Heart left ventricle (tissue), 16 donors: ENCODE measurements at regions not wholly inside any gene's neighbourhood (a gene's known extent, or its start where the extent isn't known, plus 50 kb on each side); places are given as distances from the start of the nearest gene placed in this dataset.

ENCODE experiments used
- ATAC-seq, 4 donors: fragments of 200-7000 bp; cut with Tn5 transposase; one replicate each; pipeline ENCODE4 v1.9.1; 2020 to 2022; ENCODE audit warnings: moderate library complexity in 4 of 4, mild to moderate bottlenecking in 3 of 4, moderate number of reproducible peaks in 1 of 4
- DNase-seq, 5 donors: peaks; one replicate each; pipeline ENCODE4 v3.0.0-alpha.2; 2020
- H3K27ac ChIP-seq, 12 donors: fragments of 200-600 bp; sonication (generic) in 4 of 12; one replicate each; pipeline versions ENCODE4 v1.5.0 to v1.8.0; 2016 to 2022; ENCODE audit warnings: mild to moderate bottlenecking in 2 of 12
- H3K27me3 ChIP-seq, 9 donors: fragments of 200-600 bp; sonication (generic) in 2 of 9; one replicate each; pipeline versions ENCODE4 v1.5.1 to v1.8.0; 2016 to 2022; ENCODE audit warnings: mild to moderate bottlenecking in 3 of 9
- H3K36me3 ChIP-seq, 9 donors: fragments of 200-600 bp; sonication (generic) in 2 of 9; one replicate each; pipeline versions ENCODE4 v1.5.0 to v1.8.0; 2018 to 2022; ENCODE audit warnings: mild to moderate bottlenecking in 2 of 9
- H3K4me1 ChIP-seq, 12 donors: fragments of 200-600 bp; sonication (generic) in 4 of 12; one replicate each; pipeline versions ENCODE4 v1.5.0 to v1.8.0; 2016 to 2022; ENCODE audit warnings: mild to moderate bottlenecking in 3 of 12
- H3K4me3 ChIP-seq, 12 donors: fragments of 200-600 bp; sonication (generic) in 4 of 12; one replicate each; pipeline versions ENCODE4 v1.5.0 to v1.8.0; 2017 to 2022; ENCODE audit warnings: mild to moderate bottlenecking in 9 of 12, moderate library complexity in 4 of 12
- H3K9me3 ChIP-seq, 12 donors: fragments of 200-600 bp; sonication (generic) in 4 of 12; one replicate each; pipeline versions ENCODE4 v1.5.0 to v1.8.0; 2016 to 2022; ENCODE audit warnings: mild to moderate bottlenecking in 1 of 12
- POLR2A ChIP-seq, 2 donors: fragments of 450-650 bp; IDR thresholded peaks; one replicate each; pipeline ENCODE4 v1.6.1; 2017; ENCODE audit warnings: antibody characterized with exemption in 2 of 2, mild to moderate bottlenecking in 2 of 2, moderate library complexity in 2 of 2
- WGBS, 4 donors: extraction: QIAGEN DNeasy Blood & Tissue Kit in 2 of 4; methylation state at CpG; one replicate each; pipeline versions ENCODE4 v1.1.5 to v1.1.7; 2013 to 2018; 5-methylcytosine and 5-hydroxymethylcytosine counted together
- intact Hi-C, 10 donors: fragments of 100-400 bp; cut with DNase I; formaldehyde crosslinking; loops; one replicate each; pipeline versions ENCODE4 v1.11.1 to v1.14.2; 2022
- TF ChIP-seq, protein P1 (sequence below), 12 donors: fragments of 200-600 bp; sonication (generic) in 4 of 12; IDR thresholded peaks; one replicate each; pipeline versions ENCODE4 v1.5.0 to v1.8.0; 2018 to 2022; ENCODE audit warnings: antibody characterized with exemption in 12 of 12, mild to moderate bottlenecking in 5 of 12
- donor health status: ischemic (EF 13 %, LVEDD 7.1; RV severe dilation, severe dysfunction).
- donor health status: healthy with polysubstance abuse.
- donor health status: DM: no; HTN: yes; CAD: no.
- donor health status: DM: no; HTN: no; CAD: no.
- donor health status: ischemic (EF 25% LVEDD 6.9; RV normal size, moderate dysfunction).
- donor health status: ischemic (EF 25% LVEDD 5.7; RV mildly dilated, moderate dysfunction).
- donor health status: healthy.
- donor health status: DM: yes; HTN: yes; CAD: no.
- donor health status: ischemic (EF 35%, LVEDD 5.7; RV mildly dilated, moderate dysfunction).
- donor health status: nonischemic (EF 11% LVEDD 7.7; RV severe dilation, severe dysfunction).
- donor health status: DM: yes; HTN: yes; CAD: no.
- donor health status: PGD.
- donor health status: ischemic (EF 29% LVEDD 5.4; RV normal size, mild dysfunction).
- donor health status: nonischemic (EF 23%, LVEDD 6.1; RV moderate dilation, normal function).

- Histone ChIP-seq H3K36me3 (no peaks in the 10 kb centered on the region), H3K4me1 (no peaks in the 10 kb centered on the region), H3K27me3 (no peaks in the 10 kb centered on the region), H3K4me3 (no peak overlapping the region), H3K9me3 (peaks cover 0 to 15% (median 3%) of the 10 kb centered on the region in 12 donors), H3K27ac (no peak overlapping the region)
- no peak for TF ChIP-seq POLR2A (IDR thresholded peaks at IDR 0.05)
- TF ChIP-seq, protein P1, sequence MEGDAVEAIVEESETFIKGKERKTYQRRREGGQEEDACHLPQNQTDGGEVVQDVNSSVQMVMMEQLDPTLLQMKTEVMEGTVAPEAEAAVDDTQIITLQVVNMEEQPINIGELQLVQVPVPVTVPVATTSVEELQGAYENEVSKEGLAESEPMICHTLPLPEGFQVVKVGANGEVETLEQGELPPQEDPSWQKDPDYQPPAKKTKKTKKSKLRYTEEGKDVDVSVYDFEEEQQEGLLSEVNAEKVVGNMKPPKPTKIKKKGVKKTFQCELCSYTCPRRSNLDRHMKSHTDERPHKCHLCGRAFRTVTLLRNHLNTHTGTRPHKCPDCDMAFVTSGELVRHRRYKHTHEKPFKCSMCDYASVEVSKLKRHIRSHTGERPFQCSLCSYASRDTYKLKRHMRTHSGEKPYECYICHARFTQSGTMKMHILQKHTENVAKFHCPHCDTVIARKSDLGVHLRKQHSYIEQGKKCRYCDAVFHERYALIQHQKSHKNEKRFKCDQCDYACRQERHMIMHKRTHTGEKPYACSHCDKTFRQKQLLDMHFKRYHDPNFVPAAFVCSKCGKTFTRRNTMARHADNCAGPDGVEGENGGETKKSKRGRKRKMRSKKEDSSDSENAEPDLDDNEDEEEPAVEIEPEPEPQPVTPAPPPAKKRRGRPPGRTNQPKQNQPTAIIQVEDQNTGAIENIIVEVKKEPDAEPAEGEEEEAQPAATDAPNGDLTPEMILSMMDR (IDR thresholded peaks at IDR 0.05), result no peak
- intact Hi-C loops, result no loop called here
- ATAC-seq (no peak), DNase-seq (no peak)
- WGBS, 4 donors, result 75 to 82% (median 78%) methylated on average over 1 of the region's 1 CpG
Observed at GRCh38 chr3:144182501-144182900, 210.9 kb downstream of the DIPK2A start.

DNA sequence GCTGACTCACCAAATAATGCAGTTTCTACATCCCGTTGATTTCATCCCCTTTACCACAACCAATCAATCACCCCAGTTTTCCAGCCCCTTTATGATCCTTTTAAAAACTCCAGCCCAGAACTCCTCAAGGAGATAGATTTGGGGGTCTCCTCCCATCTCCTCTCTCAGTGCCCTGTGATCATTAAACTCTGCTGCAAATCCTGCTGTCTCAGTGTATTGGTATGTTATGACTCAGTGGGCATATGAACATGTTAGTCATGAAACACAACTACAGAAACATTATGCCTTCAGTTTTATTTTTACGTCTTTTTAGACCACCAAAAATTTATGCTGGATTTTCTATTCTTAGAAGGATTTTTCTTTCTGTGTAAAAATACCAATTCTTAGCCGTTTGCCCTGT lies 213.7 kb downstream of the DIPK2A start:
- H3K27ac ChIP-seq, result no peak overlapping the region
- no peaks in the 10 kb centered on the region for H3K36me3 ChIP-seq
- 90 to 93% (median 91%) methylated on average over 3 of the region's 3 CpGs for WGBS, 4 donors
- H3K27me3 ChIP-seq, result no peaks in the 10 kb centered on the region
- DNase-seq, result no peak
- no peaks in the 10 kb centered on the region for H3K4me1 ChIP-seq
- H3K4me3 ChIP-seq, result no peak overlapping the region
- no peak for ATAC-seq
- intact Hi-C loops, result no loop called here
- peaks cover 0 to 15% (median 3%) of the 10 kb centered on the region in 12 donors for H3K9me3 ChIP-seq
- TF ChIP-seq, protein P1 (IDR thresholded peaks at IDR 0.05), result no peak
- no peak for TF ChIP-seq POLR2A (IDR thresholded peaks at IDR 0.05)

DNA sequence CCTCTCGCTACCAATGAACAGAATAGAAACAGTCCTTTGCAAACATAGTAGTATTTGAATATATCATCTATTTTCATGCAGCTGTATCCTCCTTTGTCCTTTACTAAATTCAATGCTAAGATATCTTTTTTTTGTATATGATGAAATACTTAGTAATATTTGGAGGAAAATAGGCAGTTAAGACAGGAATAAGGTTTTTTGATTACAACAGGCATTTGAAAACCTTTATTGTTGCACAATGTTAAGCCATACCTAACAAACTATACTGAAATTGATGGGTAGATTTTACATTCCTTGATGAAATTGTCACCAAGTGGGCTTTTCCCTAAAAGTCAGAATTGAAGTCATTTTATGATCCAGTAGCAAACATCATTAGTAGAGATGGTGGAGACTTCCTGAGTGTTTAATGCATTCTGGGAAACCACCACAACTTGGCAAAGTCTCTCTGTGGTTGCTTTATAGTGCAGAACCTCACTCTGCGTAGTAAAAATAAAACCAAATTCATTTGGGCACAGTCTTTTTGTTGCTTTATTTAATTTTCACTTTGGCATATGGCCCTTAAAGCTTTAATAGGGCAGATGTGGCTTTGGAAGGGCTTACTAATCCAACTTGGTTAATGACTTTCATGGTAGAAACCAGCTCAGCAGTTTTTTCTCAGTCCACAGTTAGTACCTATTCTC lies 216.0 kb downstream of the DIPK2A start:
- Histone ChIP-seq H3K36me3 (no peaks in the 10 kb centered on the region), H3K27me3 (no peaks in the 10 kb centered on the region), H3K27ac (no peak overlapping the region), H3K4me1 (no peaks in the 10 kb centered on the region), H3K9me3 (peaks cover 0 to 22% (median 3%) of the 10 kb centered on the region in 12 donors), H3K4me3 (no peak overlapping the region)
- no peak for DNase-seq
- ATAC-seq, result no peak
- intact Hi-C loops, result no loop called here
- TF ChIP-seq, protein P1 (IDR thresholded peaks at IDR 0.05), result no peak
- TF ChIP-seq POLR2A (IDR thresholded peaks at IDR 0.05), result no peak
- WGBS, 4 donors, result 80 to 91% (median 86%) methylated on average over 2 of the region's 2 CpGs

DNA sequence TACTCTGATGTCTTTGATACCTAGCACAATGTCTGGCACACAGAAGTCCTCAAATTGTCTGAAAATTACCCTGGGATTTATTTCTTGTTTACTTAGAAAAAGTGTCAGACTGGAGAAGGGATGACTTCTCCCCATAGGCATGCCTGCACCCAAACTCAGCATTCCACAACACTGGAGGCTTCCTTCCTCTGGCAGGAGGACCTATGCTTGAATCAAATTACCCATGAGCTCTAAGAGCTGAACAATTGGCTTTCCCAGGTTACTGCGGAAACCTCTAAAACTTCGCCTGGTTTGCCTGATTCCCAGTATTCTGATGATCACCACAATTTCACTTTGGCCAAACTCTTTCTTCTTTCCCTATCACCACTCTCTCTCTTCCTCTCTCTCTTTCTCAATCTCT lies 217.4 kb downstream of the DIPK2A start:
- no peaks in the 10 kb centered on the region for H3K36me3 ChIP-seq
- intact Hi-C loops, result no loop called here

More for the DNA sequence above, 217.4 kb downstream of the DIPK2A start:
- no peak overlapping the region for H3K4me3 ChIP-seq
- TF ChIP-seq POLR2A (IDR thresholded peaks at IDR 0.05), result no peak
- TF ChIP-seq, protein P1 (IDR thresholded peaks at IDR 0.05), result no peak
- no peak for DNase-seq
- H3K9me3 ChIP-seq, result peaks cover 0 to 33% (median 4%) of the 10 kb centered on the region in 12 donors
- ATAC-seq, result no peak
- 87 to 96% (median 94%) methylated on average over 2 of the region's 2 CpGs for WGBS, 4 donors
- H3K4me1 ChIP-seq, result no peaks in the 10 kb centered on the region
- H3K27me3 ChIP-seq, result no peaks in the 10 kb centered on the region
- H3K27ac ChIP-seq, result no peak overlapping the region
